ENCODE measurements at regions not wholly inside any gene's neighbourhood (a gene's known extent, or its start where the extent isn't known, plus 50 kb on each side); places are given as distances from the start of the nearest gene placed in this dataset.
"Not testable (repeated sequence)": the region's sequence is repeated elsewhere in the genome, so short reads cannot be mapped to it uniquely, and the experiment has no call there.

DNA sequence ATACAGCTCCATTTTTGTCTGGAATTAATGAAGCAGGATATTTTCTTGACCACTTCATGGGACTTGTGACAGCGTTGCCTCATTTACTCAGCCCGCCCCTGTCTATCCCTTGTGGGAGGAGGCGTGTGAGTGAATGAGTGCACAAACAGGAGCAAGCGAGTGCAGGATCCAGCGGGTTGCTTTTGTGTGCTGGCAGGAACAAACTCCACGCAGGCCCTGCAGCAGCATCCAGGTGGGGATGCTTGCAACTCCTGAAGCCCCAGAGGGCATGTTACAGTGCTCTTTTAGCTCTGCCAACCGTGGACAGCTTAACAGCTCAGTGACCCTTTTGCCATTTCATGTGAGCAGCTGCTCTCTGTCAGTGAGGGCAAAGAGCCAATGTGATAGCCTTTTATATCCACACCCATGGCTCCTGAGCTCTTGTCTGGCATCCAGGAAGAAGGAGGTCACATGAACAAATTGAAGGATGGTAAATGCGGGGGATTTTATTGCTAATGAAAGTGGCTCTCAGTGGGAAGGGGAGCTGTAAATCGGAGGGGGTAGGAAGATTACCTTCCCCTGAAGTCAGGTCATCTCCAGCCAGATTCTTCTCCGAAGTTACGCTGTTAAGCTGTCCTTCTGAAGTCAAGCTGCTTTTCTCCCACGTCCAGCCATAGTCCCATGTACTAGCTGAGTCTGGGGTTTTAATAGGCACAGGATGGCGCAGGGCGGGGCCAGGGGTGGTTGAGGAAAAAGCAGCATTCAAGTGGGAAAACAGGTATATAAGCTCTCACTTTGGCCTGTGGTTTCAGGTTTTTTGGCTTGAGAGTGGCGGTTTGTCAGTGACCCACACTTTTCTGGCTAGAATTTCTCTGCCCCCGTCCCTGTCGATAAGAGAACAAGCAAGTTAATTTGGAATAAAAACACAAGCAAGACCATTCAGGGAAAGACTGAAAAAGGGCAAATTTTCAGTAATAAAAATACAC lies 714.7 kb upstream of the MBL2 start:
- Mint-ChIP-seq H3K27ac (no peak overlapping the region), H3K9me3 (ENCODE audit: low read depth) (peaks cover 17% of the 10 kb centered on the region)

DNA sequence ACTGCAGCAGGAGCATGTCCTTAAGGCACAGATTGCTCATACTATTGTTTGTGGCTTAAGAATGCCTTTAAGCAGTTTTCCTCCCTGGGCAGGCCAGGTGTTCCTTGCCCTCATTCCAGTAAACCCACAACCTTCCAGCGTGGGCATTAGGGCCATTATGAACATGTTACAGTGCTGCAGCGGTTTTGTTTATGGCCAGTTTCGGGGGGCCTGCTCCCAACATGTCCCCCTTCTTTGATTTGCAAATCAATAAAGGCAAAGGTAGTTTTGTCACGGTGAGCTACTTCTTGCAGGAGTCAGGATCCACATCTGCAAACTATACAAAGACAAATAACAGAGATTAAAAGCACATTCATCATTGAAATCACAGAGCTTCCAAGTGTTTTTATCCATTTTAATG lies 712.8 kb upstream of the MBL2 start:
- not testable (repeated sequence) for H3K27ac Mint-ChIP-seq; H3K36me3 Mint-ChIP-seq (ENCODE audit: insufficient read depth); DNase-seq (ENCODE audit: low spot score, unreplicated experiment); H3K27me3 Mint-ChIP-seq; H3K4me1 Mint-ChIP-seq (ENCODE audit: low read depth); H3K4me3 Mint-ChIP-seq (ENCODE audit: low read depth)
- H3K9me3 Mint-ChIP-seq (ENCODE audit: low read depth), result peaks cover 17% of the 10 kb centered on the region

More for the DNA sequence above, 714.7 kb upstream of the MBL2 start:
- peaks cover 5% of the 10 kb centered on the region for H3K36me3 Mint-ChIP-seq (ENCODE audit: insufficient read depth)
- H3K4me1 Mint-ChIP-seq (ENCODE audit: low read depth), result no peaks in the 10 kb centered on the region
- TF ChIP-seq, protein P1, sequence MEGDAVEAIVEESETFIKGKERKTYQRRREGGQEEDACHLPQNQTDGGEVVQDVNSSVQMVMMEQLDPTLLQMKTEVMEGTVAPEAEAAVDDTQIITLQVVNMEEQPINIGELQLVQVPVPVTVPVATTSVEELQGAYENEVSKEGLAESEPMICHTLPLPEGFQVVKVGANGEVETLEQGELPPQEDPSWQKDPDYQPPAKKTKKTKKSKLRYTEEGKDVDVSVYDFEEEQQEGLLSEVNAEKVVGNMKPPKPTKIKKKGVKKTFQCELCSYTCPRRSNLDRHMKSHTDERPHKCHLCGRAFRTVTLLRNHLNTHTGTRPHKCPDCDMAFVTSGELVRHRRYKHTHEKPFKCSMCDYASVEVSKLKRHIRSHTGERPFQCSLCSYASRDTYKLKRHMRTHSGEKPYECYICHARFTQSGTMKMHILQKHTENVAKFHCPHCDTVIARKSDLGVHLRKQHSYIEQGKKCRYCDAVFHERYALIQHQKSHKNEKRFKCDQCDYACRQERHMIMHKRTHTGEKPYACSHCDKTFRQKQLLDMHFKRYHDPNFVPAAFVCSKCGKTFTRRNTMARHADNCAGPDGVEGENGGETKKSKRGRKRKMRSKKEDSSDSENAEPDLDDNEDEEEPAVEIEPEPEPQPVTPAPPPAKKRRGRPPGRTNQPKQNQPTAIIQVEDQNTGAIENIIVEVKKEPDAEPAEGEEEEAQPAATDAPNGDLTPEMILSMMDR (IDR thresholded peaks at IDR 0.05; ENCODE audit: unreplicated experiment), result no peak
- no peaks in the 10 kb centered on the region for H3K27me3 Mint-ChIP-seq
- H3K4me3 Mint-ChIP-seq (ENCODE audit: low read depth), result no peak overlapping the region
- DNase-seq (ENCODE audit: low spot score, unreplicated experiment), result no peak

DNA sequence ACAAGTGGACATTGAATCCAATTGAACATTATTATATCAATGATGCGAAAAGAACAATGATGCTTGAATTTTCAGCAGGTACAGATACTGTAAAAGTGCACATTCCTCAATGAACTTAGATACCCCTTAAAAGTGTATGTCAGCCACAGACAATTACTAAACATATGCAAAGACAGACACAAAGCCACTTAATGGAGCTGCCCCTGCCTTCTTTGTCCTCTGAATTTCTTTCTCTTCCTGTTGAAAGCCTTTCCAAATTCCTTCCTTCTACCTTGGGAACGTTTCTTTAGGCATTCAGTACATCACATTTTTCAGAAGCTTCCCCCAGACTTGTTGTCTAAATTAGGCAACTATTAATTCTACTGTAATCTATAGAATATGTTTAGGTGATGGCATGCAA lies 706.8 kb upstream of the MBL2 start:
- Mint-ChIP-seq H3K27ac (no peak overlapping the region), H3K36me3 (ENCODE audit: insufficient read depth) (peaks cover under 1% of the 10 kb centered on the region), H3K27me3 (no peaks in the 10 kb centered on the region), H3K4me1 (ENCODE audit: low read depth) (peaks cover 1% of the 10 kb centered on the region), H3K4me3 (ENCODE audit: low read depth) (no peak overlapping the region), H3K9me3 (ENCODE audit: low read depth) (peaks cover 2% of the 10 kb centered on the region)
- no peak for DNase-seq (ENCODE audit: low spot score, unreplicated experiment)
- TF ChIP-seq, protein P1 (IDR thresholded peaks at IDR 0.05; ENCODE audit: unreplicated experiment), result no peak

DNA sequence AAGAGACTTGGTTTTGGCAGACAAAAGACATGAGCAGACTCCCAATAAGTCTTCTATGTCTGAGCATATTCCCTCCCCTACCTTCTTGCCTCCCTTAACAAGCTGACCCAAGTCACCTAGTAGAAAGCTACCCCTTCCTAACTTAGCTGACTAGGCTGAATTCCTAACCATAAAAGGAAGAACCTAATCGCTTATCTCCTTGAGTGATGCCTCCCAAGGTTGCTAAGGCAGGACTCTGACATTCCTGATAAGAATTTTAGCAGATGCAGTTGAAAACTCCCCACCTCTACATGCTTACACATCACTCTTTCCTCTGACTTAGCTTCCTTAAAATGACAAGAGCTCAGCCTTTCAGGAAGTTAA lies 704.7 kb upstream of the MBL2 start:
- DNase-seq (ENCODE audit: low spot score, unreplicated experiment), result no peak
- Mint-ChIP-seq H3K27me3 (no peaks in the 10 kb centered on the region), H3K4me1 (ENCODE audit: low read depth) (peaks cover 1% of the 10 kb centered on the region)

DNA sequence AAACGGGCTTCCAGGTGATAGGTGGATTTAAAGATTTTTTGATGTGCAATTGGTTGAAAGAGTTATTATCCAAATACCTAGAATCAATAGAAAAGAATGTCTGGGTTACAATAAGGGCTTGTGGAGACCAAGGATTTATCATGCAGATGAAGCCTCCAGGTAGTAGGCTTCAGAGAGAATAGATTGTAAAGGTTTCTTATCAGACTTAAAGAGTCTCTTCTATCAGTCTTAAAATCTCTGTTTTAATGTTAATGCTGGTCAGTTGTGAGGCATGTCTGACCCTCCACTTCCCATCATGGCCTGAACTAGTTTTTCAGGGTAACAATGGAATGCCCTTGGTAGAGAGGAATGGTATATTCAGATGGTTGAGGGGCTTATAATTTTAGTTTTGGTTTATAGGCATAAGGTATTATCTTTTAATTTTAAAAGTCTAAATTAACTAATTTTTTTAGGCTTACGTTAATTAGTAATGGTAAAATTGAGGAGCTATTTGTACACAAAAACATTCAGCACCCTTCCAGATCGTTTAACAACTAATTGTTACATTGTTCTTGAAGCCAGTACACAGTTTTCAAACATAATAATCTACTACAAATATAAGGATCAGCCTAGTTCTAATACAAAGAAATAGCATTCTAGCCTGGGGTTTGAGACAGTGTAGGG lies 704.2 kb upstream of the MBL2 start:
- Mint-ChIP-seq H3K27me3 (no peaks in the 10 kb centered on the region), H3K36me3 (ENCODE audit: insufficient read depth) (no peaks in the 10 kb centered on the region), H3K4me1 (ENCODE audit: low read depth) (peaks cover 1% of the 10 kb centered on the region), H3K9me3 (ENCODE audit: low read depth) (no peaks in the 10 kb centered on the region), H3K4me3 (ENCODE audit: low read depth) (no peak overlapping the region), H3K27ac (no peak overlapping the region)
- TF ChIP-seq, protein P1 (IDR thresholded peaks at IDR 0.05; ENCODE audit: unreplicated experiment), result no peak
- DNase-seq (ENCODE audit: low spot score, unreplicated experiment), result no peak

More for the DNA sequence above, 704.7 kb upstream of the MBL2 start:
- Mint-ChIP-seq H3K27ac (no peak overlapping the region), H3K4me3 (ENCODE audit: low read depth) (no peak overlapping the region), H3K36me3 (ENCODE audit: insufficient read depth) (no peaks in the 10 kb centered on the region), H3K9me3 (ENCODE audit: low read depth) (no peaks in the 10 kb centered on the region)
- TF ChIP-seq, protein P1 (IDR thresholded peaks at IDR 0.05; ENCODE audit: unreplicated experiment), result no peak

All from progenitor cell of endocrine pancreas (in vitro differentiated cells).